HG03442 (cell line): ENCODE measurements at regions not wholly inside any gene's neighbourhood (a gene's known extent, or its start where the extent isn't known, plus 50 kb on each side); places are given as distances from the start of the nearest gene placed in this dataset.
"Not testable (repeated sequence)": the region's sequence is repeated elsewhere in the genome, so short reads cannot be mapped to it uniquely, and the experiment has no call there.

ENCODE experiments used
- ATAC-seq: cut with Tn5 transposase; IDR thresholded peaks from one replicate; pipeline ENCODE4 v1.9.1; 2021; ENCODE audit warnings: mild to moderate bottlenecking, moderate library complexity; ENCODE audit not compliant: unreplicated experiment

- peak; percentile 78 for ATAC-seq
Measured at GRCh38 chrX:118212817-118213183, 96.2 kb upstream of the KLHL13 start.

GRCh38 chrX:118215346-118215745 is 98.7 kb upstream of the KLHL13 start:
- ATAC-seq: no peak

GRCh38 chrX:118216087-118216486 is 99.5 kb upstream of the KLHL13 start:
- ATAC-seq: no peak

- no peak for ATAC-seq
Measured at GRCh38 chrX:118216509-118216908, 99.9 kb upstream of the KLHL13 start.

GRCh38 chrX:118218079-118218478 is 101.5 kb upstream of the KLHL13 start:
- no peak for ATAC-seq

- ATAC-seq: no peak
Measured at GRCh38 chrX:118218940-118219339, 102.3 kb upstream of the KLHL13 start.

- ATAC-seq: no peak
Measured at GRCh38 chrX:118219866-118220265, 103.3 kb upstream of the KLHL13 start.

GRCh38 chrX:118220509-118220908 is 103.9 kb upstream of the KLHL13 start:
- ATAC-seq: no peak

- ATAC-seq: no peak
Measured at GRCh38 chrX:118221270-118221669, 104.7 kb upstream of the KLHL13 start.

- ATAC-seq: no peak
Measured at GRCh38 chrX:118221733-118222132, 105.1 kb upstream of the KLHL13 start.

- ATAC-seq: no peak
Measured at GRCh38 chrX:118222421-118222820, 105.8 kb upstream of the KLHL13 start.

GRCh38 chrX:118225711-118226428 is 109.3 kb upstream of the KLHL13 start:
- peak; percentile 86 for ATAC-seq

- no peak for ATAC-seq
Measured at GRCh38 chrX:118228041-118228440, 111.4 kb upstream of the KLHL13 start.

- no peak for ATAC-seq
Measured at GRCh38 chrX:118228456-118228855, 111.8 kb upstream of the KLHL13 start.

GRCh38 chrX:118231464-118231863 is 114.4 kb upstream of the WDR44 start:
- ATAC-seq: no peak

- ATAC-seq: no peak
Measured at GRCh38 chrX:118239178-118239870, 106.6 kb upstream of the WDR44 start.

GRCh38 chrX:118239913-118240698 is 105.8 kb upstream of the WDR44 start:
- ATAC-seq: no peak

- ATAC-seq: not testable (repeated sequence)
Measured at GRCh38 chrX:118246961-118247360, 98.9 kb upstream of the WDR44 start.

GRCh38 chrX:118249146-118249545 is 96.8 kb upstream of the WDR44 start:
- ATAC-seq: no peak

- ATAC-seq: no peak
Measured at GRCh38 chrX:118250445-118250844, 95.5 kb upstream of the WDR44 start.

GRCh38 chrX:118251271-118251670 is 94.6 kb upstream of the WDR44 start:
- ATAC-seq: no peak

- no peak for ATAC-seq
Measured at GRCh38 chrX:118252967-118253366, 92.9 kb upstream of the WDR44 start.
